Tibial nerve (tissue), 4 donors: ENCODE measurements at regions not wholly inside any gene's neighbourhood (a gene's known extent, or its start where the extent isn't known, plus 50 kb on each side); places are given as distances from the start of the nearest gene placed in this dataset.

Experiments used
- CTCF ChIP-seq, 5 experiments: fragments of 200-600 bp in 3 of 5; fragments of 450-650 bp in 2 of 5; sonication (generic) in 3 of 5; IDR thresholded peaks; one replicate each; pipeline ENCODE4 v1.5.1; 2016 to 2019; ENCODE audit warnings: antibody characterized with exemption in 5 of 5, mild to moderate bottlenecking in 3 of 5, moderate library complexity in 2 of 5
- EP300 ChIP-seq, 2 donors: sonication (generic); formaldehyde crosslinking; IDR thresholded peaks; one replicate each; pipeline ENCODE4 v1.6.1; 2017; ENCODE audit warnings: antibody characterized with exemption in 2 of 2, mild to moderate bottlenecking in 1 of 2
- POLR2A ChIP-seq, 2 donors: fragments of 450-650 bp; IDR thresholded peaks; one replicate each; pipeline ENCODE4 v1.6.1; 2017; ENCODE audit warnings: antibody characterized with exemption in 2 of 2, mild to moderate bottlenecking in 2 of 2, moderate library complexity in 2 of 2

GRCh38 chr2:142591420-142591819 is 286.0 kb upstream of the KYNU start:
- TF ChIP-seq CTCF (IDR thresholded peaks at IDR 0.05) = no peak
- no peak for TF ChIP-seq EP300 (IDR thresholded peaks at IDR 0.05)
- no peak for TF ChIP-seq POLR2A (IDR thresholded peaks at IDR 0.05)
